ENCODE measurements at regions not wholly inside any gene's neighbourhood (a gene's known extent, or its start where the extent isn't known, plus 50 kb on each side); places are given as distances from the start of the nearest gene placed in this dataset.
"Not testable (repeated sequence)": the region's sequence is repeated elsewhere in the genome, so short reads cannot be mapped to it uniquely, and the experiment has no call there.

- DNase-seq (ENCODE audit: low read depth), result no peak
- TF ChIP-seq CTCF (conservative IDR thresholded peaks at IDR 0.05; ENCODE audit: low read depth, low read length), result no peak
- no peak overlapping the region for H3K4me3 ChIP-seq (ENCODE audit: low read depth, low read length)
Measured at GRCh38 chr6:61134028-61134427, 1152.0 kb downstream of the KHDRBS2 start.

GRCh38 chr6:61114185-61114584 is 1171.8 kb downstream of the KHDRBS2 start:
- H3K4me3 ChIP-seq (ENCODE audit: low read depth, low read length), result not testable (repeated sequence)

GRCh38 chr6:61107914-61108313 is 1178.1 kb downstream of the KHDRBS2 start:
- not testable (repeated sequence) for DNase-seq (ENCODE audit: low read depth); H3K4me3 ChIP-seq (ENCODE audit: low read depth, low read length)

More at GRCh38 chr6:61114185-61114584, 1171.8 kb downstream of the KHDRBS2 start:
- DNase-seq (ENCODE audit: low read depth), result not testable (repeated sequence)

- H3K4me3 ChIP-seq (ENCODE audit: low read depth, low read length); DNase-seq (ENCODE audit: low read depth): not testable (repeated sequence)
Measured at GRCh38 chr6:61103660-61104059, 1182.4 kb downstream of the KHDRBS2 start.

- DNase-seq (ENCODE audit: low read depth), result no peak
- no peak overlapping the region for H3K4me3 ChIP-seq (ENCODE audit: low read depth, low read length)
- TF ChIP-seq CTCF (conservative IDR thresholded peaks at IDR 0.05; ENCODE audit: low read depth, low read length), result no peak
Measured at GRCh38 chr6:61100072-61100471, 1186.0 kb downstream of the KHDRBS2 start.

- DNase-seq (ENCODE audit: low read depth); H3K4me3 ChIP-seq (ENCODE audit: low read depth, low read length): not testable (repeated sequence)
Measured at GRCh38 chr6:61099561-61099960, 1186.5 kb downstream of the KHDRBS2 start.

GRCh38 chr6:61087986-61088385 is 1198.0 kb downstream of the KHDRBS2 start:
- not testable (repeated sequence) for H3K4me3 ChIP-seq (ENCODE audit: low read depth, low read length); DNase-seq (ENCODE audit: low read depth)

- no peak overlapping the region for H3K4me3 ChIP-seq (ENCODE audit: low read depth, low read length)
- DNase-seq (ENCODE audit: low read depth), result no peak
- no peak for TF ChIP-seq CTCF (conservative IDR thresholded peaks at IDR 0.05; ENCODE audit: low read depth, low read length)
Measured at GRCh38 chr6:61044011-61044410, 1242.0 kb downstream of the KHDRBS2 start.
